ENCODE measurements at regions not wholly inside any gene's neighbourhood (a gene's known extent, or its start where the extent isn't known, plus 50 kb on each side); places are given as distances from the start of the nearest gene placed in this dataset.

DNA sequence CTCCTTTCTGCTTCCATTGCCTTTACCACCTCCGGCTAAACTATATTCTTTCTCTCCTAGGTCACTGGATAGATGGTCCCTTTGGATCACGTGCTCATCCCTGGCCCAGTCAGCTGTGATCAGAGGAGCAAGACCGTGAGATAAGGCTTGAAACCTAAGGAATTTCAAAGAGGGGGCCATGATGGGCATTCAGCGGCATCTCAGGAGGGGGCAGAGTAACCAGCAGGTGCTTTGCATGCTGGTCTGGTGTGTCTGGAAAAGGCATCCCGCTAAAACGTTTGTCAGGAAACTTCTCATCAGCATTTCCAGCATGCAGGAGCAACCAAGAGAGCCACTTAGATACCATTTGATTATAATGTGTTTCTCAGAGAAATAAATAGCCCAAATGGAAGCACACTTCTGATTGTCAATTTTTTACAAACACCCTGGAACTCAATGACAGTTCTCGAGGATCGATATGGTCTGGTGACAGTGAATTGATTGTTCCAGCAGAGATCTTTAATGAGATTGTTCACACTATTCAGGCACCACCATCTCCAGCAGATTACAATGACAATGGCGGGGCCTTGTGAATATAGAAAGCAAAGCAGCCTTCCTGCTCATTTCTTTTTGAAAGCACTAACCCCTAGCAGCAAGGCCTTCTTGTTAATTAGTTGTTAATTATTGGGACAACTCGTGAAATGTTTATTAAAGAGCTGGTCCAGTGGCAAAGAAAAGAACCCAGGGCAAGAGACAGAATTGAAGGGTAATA lies 327.1 kb downstream of the PTTG2 start:
- H3K4me3 ChIP-seq (ENCODE audit: low read depth, low read length), result no peak overlapping the region
- DNase-seq (ENCODE audit: low read depth, low spot score), result no peak
- ChIA-PET CTCF (no interaction called here), POLR2A (no interaction called here)
- H3K9me3 ChIP-seq (ENCODE audit: control insufficient read depth, insufficient read depth, low read length), result no peaks in the 10 kb centered on the region
- no peak for TF ChIP-seq CTCF (IDR thresholded peaks at IDR 0.05; ENCODE audit: low read depth, low read length)
- H3K27me3 ChIP-seq (ENCODE audit: control insufficient read depth, insufficient read depth, low read length), result peaks cover 7% of the 10 kb centered on the region
- no peak overlapping the region for H3K27ac ChIP-seq (ENCODE audit: low read depth, low read length)

- no peak overlapping the region for H3K4me3 ChIP-seq (ENCODE audit: low read depth, low read length)
- no peak for TF ChIP-seq CTCF (IDR thresholded peaks at IDR 0.05; ENCODE audit: low read depth, low read length)
- ChIA-PET CTCF (interaction anchor here (2.2 kb wide), 1 partner anchor 29 kb away, joined by 8 read pairs; no protein-coding TSS in a partner anchor), POLR2A (no interaction called here)
- no peak for DNase-seq (ENCODE audit: low read depth, low spot score)
- no peaks in the 10 kb centered on the region for H3K9me3 ChIP-seq (ENCODE audit: control insufficient read depth, insufficient read depth, low read length)
- H3K27me3 ChIP-seq (ENCODE audit: control insufficient read depth, insufficient read depth, low read length), result peaks cover 2% of the 10 kb centered on the region
- H3K27ac ChIP-seq (ENCODE audit: low read depth, low read length), result no peak overlapping the region
Observed at GRCh38 chr4:38289553-38289952, 329.4 kb downstream of the PTTG2 start.

DNA sequence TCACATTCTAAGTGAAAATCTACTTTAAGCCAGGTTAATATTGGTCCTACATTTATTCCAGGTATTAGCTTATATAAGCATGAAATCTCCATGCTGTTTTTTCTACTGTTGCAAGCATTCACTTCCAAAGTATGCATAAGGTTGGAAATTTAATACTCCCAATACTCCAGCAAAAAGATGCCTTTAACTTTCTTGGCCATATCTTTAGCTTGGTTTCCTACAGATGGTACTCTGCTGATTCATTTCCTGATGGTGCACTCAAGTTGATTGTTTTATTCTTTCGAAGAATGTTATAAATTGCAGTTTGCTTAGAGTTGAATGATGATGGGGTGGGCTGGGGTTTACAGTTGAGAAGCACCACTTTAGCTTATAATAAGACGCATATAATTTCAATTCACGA lies 330.2 kb downstream of the PTTG2 start:
- Histone ChIP-seq H3K27me3 (ENCODE audit: control insufficient read depth, insufficient read depth, low read length) (no peaks in the 10 kb centered on the region), H3K9me3 (ENCODE audit: control insufficient read depth, insufficient read depth, low read length) (no peaks in the 10 kb centered on the region), H3K4me3 (ENCODE audit: low read depth, low read length) (no peak overlapping the region), H3K27ac (ENCODE audit: low read depth, low read length) (no peak overlapping the region)
- peak; percentile 11 for DNase-seq (ENCODE audit: low read depth, low spot score)
- CTCF ChIA-PET, result interaction anchor here (2.2 kb wide), 1 partner anchor 29 kb away, joined by 8 read pairs; no protein-coding TSS in a partner anchor
- POLR2A ChIA-PET, result no interaction called here
- TF ChIP-seq CTCF (IDR thresholded peaks at IDR 0.05; ENCODE audit: low read depth, low read length), result no peak

- POLR2A ChIA-PET, result no interaction called here
- H3K4me3 ChIP-seq (ENCODE audit: low read depth, low read length), result no peak overlapping the region
- CTCF ChIA-PET, result interaction anchor here (2.2 kb wide), 1 partner anchor 28 kb away, joined by 8 read pairs; no protein-coding TSS in a partner anchor
- H3K9me3 ChIP-seq (ENCODE audit: control insufficient read depth, insufficient read depth, low read length), result no peaks in the 10 kb centered on the region
- no peaks in the 10 kb centered on the region for H3K27me3 ChIP-seq (ENCODE audit: control insufficient read depth, insufficient read depth, low read length)
- no peak for DNase-seq (ENCODE audit: low read depth, low spot score)
- H3K27ac ChIP-seq (ENCODE audit: low read depth, low read length), result no peak overlapping the region
- no peak for TF ChIP-seq CTCF (IDR thresholded peaks at IDR 0.05; ENCODE audit: low read depth, low read length)
Observed at GRCh38 chr4:38290914-38291313, 330.7 kb downstream of the PTTG2 start.

GRCh38 chr4:38292529-38292928 lies 332.3 kb downstream of the PTTG2 start:
- no peak for TF ChIP-seq CTCF (IDR thresholded peaks at IDR 0.05; ENCODE audit: low read depth, low read length)
- no peaks in the 10 kb centered on the region for H3K9me3 ChIP-seq (ENCODE audit: control insufficient read depth, insufficient read depth, low read length)
- no peak overlapping the region for H3K4me3 ChIP-seq (ENCODE audit: low read depth, low read length)
- DNase-seq (ENCODE audit: low read depth, low spot score), result no peak
- POLR2A ChIA-PET, result no interaction called here
- H3K27ac ChIP-seq (ENCODE audit: low read depth, low read length), result no peak overlapping the region
- CTCF ChIA-PET, result interaction anchor here (0.9 kb wide), 1 partner anchor 27 kb away, joined by 4 read pairs; no protein-coding TSS in a partner anchor
- H3K27me3 ChIP-seq (ENCODE audit: control insufficient read depth, insufficient read depth, low read length), result no peaks in the 10 kb centered on the region
